ENCODE measurements at regions not wholly inside any gene's neighbourhood (a gene's known extent, or its start where the extent isn't known, plus 50 kb on each side); places are given as distances from the start of the nearest gene placed in this dataset.

GRCh38 chr2:88838165-88838635 is 146.7 kb downstream of the RPIA start:
- no peak overlapping the region for H3K4me3 ChIP-seq (ENCODE audit: low read length)
- no peaks in the 10 kb centered on the region for H3F3A ChIP-seq (ENCODE audit: insufficient read depth, low read length, poor library complexity, severe bottlenecking)
- H3K9me2 ChIP-seq (ENCODE audit: insufficient read depth, low read length) = no peaks in the 10 kb centered on the region
- H3K36me3 ChIP-seq (ENCODE audit: insufficient read depth, low read length) = no peaks in the 10 kb centered on the region
- H3K27me3 ChIP-seq (ENCODE audit: insufficient read depth, low read depth, low read length) = no peaks in the 10 kb centered on the region
- H3K9me3 ChIP-seq (ENCODE audit: low read length) = no peaks in the 10 kb centered on the region
- no peaks in the 10 kb centered on the region for H4K20me1 ChIP-seq (ENCODE audit: insufficient read depth)
- no peak overlapping the region for H3K9ac ChIP-seq (ENCODE audit: low read length)
- no peaks in the 10 kb centered on the region for H3K79me2 ChIP-seq (replicated peaks; ENCODE audit: insufficient read depth, low read length)
- TF ChIP-seq EP300 (conservative IDR thresholded peaks at IDR 0.05; ENCODE audit: poor library complexity, severe bottlenecking) (no peak), MXI1 (conservative IDR thresholded peaks at IDR 0.05; ENCODE audit: poor library complexity, severe bottlenecking) (no peak), EZH2 (IDR thresholded peaks at IDR 0.05; ENCODE audit: borderline replicate concordance, insufficient read depth, low read length, poor library complexity, severe bottlenecking) (no peak), POLR2AphosphoS5 (IDR thresholded peaks at IDR 0.05) (no peak), TAF1 (IDR thresholded peaks at IDR 0.05; ENCODE audit: low read depth) (no peak), SMC3 (conservative IDR thresholded peaks at IDR 0.05; ENCODE audit: poor library complexity) (no peak), RAD21 (conservative IDR thresholded peaks at IDR 0.05) (no peak)
- TF ChIP-seq, protein P1, sequence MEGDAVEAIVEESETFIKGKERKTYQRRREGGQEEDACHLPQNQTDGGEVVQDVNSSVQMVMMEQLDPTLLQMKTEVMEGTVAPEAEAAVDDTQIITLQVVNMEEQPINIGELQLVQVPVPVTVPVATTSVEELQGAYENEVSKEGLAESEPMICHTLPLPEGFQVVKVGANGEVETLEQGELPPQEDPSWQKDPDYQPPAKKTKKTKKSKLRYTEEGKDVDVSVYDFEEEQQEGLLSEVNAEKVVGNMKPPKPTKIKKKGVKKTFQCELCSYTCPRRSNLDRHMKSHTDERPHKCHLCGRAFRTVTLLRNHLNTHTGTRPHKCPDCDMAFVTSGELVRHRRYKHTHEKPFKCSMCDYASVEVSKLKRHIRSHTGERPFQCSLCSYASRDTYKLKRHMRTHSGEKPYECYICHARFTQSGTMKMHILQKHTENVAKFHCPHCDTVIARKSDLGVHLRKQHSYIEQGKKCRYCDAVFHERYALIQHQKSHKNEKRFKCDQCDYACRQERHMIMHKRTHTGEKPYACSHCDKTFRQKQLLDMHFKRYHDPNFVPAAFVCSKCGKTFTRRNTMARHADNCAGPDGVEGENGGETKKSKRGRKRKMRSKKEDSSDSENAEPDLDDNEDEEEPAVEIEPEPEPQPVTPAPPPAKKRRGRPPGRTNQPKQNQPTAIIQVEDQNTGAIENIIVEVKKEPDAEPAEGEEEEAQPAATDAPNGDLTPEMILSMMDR (IDR thresholded peaks at IDR 0.05; ENCODE audit: poor library complexity, severe bottlenecking) = no peak
- TF ChIP-seq, protein P2, sequence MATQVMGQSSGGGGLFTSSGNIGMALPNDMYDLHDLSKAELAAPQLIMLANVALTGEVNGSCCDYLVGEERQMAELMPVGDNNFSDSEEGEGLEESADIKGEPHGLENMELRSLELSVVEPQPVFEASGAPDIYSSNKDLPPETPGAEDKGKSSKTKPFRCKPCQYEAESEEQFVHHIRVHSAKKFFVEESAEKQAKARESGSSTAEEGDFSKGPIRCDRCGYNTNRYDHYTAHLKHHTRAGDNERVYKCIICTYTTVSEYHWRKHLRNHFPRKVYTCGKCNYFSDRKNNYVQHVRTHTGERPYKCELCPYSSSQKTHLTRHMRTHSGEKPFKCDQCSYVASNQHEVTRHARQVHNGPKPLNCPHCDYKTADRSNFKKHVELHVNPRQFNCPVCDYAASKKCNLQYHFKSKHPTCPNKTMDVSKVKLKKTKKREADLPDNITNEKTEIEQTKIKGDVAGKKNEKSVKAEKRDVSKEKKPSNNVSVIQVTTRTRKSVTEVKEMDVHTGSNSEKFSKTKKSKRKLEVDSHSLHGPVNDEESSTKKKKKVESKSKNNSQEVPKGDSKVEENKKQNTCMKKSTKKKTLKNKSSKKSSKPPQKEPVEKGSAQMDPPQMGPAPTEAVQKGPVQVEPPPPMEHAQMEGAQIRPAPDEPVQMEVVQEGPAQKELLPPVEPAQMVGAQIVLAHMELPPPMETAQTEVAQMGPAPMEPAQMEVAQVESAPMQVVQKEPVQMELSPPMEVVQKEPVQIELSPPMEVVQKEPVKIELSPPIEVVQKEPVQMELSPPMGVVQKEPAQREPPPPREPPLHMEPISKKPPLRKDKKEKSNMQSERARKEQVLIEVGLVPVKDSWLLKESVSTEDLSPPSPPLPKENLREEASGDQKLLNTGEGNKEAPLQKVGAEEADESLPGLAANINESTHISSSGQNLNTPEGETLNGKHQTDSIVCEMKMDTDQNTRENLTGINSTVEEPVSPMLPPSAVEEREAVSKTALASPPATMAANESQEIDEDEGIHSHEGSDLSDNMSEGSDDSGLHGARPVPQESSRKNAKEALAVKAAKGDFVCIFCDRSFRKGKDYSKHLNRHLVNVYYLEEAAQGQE (IDR thresholded peaks at IDR 0.05; ENCODE audit: borderline replicate concordance) = no peak
- no peak overlapping the region for H3K27ac ChIP-seq (ENCODE audit: low read length)
- no peak overlapping the region for H3K4me2 ChIP-seq (ENCODE audit: low read length)
- no peak overlapping the region for H2AFZ ChIP-seq (ENCODE audit: low read depth, low read length)

GRCh38 chr2:88841224-88841929 is 149.9 kb downstream of the RPIA start:
- Histone ChIP-seq H2AFZ (ENCODE audit: low read depth, low read length) (no peak overlapping the region), H3K79me2 (replicated peaks; ENCODE audit: insufficient read depth, low read length) (no peaks in the 10 kb centered on the region), H4K20me1 (ENCODE audit: insufficient read depth) (no peaks in the 10 kb centered on the region), H3K36me3 (ENCODE audit: insufficient read depth, low read length) (no peaks in the 10 kb centered on the region), H3K27ac (ENCODE audit: low read length) (no peak overlapping the region), H3K9me3 (ENCODE audit: low read length) (no peaks in the 10 kb centered on the region), H3K9ac (ENCODE audit: low read length) (no peak overlapping the region), H3K27me3 (ENCODE audit: insufficient read depth, low read depth, low read length) (no peaks in the 10 kb centered on the region), H3K4me2 (ENCODE audit: low read length) (no peak overlapping the region), H3K9me2 (ENCODE audit: insufficient read depth, low read length) (no peaks in the 10 kb centered on the region), H3K4me3 (ENCODE audit: low read length) (no peak overlapping the region), H3F3A (ENCODE audit: insufficient read depth, low read length, poor library complexity, severe bottlenecking) (no peaks in the 10 kb centered on the region)
- TF ChIP-seq POLR2AphosphoS5 (IDR thresholded peaks at IDR 0.05) (no peak), RAD21 (conservative IDR thresholded peaks at IDR 0.05) (no peak), MXI1 (conservative IDR thresholded peaks at IDR 0.05; ENCODE audit: poor library complexity, severe bottlenecking) (no peak), EP300 (conservative IDR thresholded peaks at IDR 0.05; ENCODE audit: poor library complexity, severe bottlenecking) (no peak), SMC3 (conservative IDR thresholded peaks at IDR 0.05; ENCODE audit: poor library complexity) (no peak), TAF1 (IDR thresholded peaks at IDR 0.05; ENCODE audit: low read depth) (no peak)
- TF ChIP-seq, protein P1 (IDR thresholded peaks at IDR 0.05; ENCODE audit: poor library complexity, severe bottlenecking) = no peak
